Bronchial epithelial cell (primary cell): ENCODE measurements at regions not wholly inside any gene's neighbourhood (a gene's known extent, or its start where the extent isn't known, plus 50 kb on each side); places are given as distances from the start of the nearest gene placed in this dataset.
A peak's percentile ranks its signal among the peaks of the same experiment; 100 is the strongest.

Experiments used
- DNase-seq: peaks from one replicate; pipeline ENCODE4 v3.0.0-alpha.2; 2010; ENCODE audit warnings: low read depth
- FAIRE-seq: peaks from 2 replicates; lab custom pipeline; 2011; peaks lifted over from hg19 to GRCh38; lab: Jason Lieb, UNC
- H3K27me3 ChIP-seq: 2 replicates; pipeline ENCODE4 v1.5.1; 2011; ENCODE audit warnings: low read length; ENCODE audit not compliant: control insufficient read depth, insufficient read depth
- H3K36me3 ChIP-seq: 2 replicates; pipeline ENCODE4 v1.5.1; 2011; ENCODE audit warnings: low read length; ENCODE audit not compliant: control insufficient read depth, insufficient read depth
- H3K4me3 ChIP-seq: 2 replicates; pipeline ENCODE4 v1.5.1; 2011; ENCODE audit warnings: mild to moderate bottlenecking, low read depth, low read length, control low read depth
- TF ChIP-seq, protein P1 (sequence below): IDR thresholded peaks from 2 replicates; pipeline ENCODE4 v1.5.1; 2011; ENCODE audit warnings: mild to moderate bottlenecking, moderate library complexity, low read length, control low read depth, inconsistent platforms; ENCODE audit not compliant: insufficient read depth, severe bottlenecking

DNA sequence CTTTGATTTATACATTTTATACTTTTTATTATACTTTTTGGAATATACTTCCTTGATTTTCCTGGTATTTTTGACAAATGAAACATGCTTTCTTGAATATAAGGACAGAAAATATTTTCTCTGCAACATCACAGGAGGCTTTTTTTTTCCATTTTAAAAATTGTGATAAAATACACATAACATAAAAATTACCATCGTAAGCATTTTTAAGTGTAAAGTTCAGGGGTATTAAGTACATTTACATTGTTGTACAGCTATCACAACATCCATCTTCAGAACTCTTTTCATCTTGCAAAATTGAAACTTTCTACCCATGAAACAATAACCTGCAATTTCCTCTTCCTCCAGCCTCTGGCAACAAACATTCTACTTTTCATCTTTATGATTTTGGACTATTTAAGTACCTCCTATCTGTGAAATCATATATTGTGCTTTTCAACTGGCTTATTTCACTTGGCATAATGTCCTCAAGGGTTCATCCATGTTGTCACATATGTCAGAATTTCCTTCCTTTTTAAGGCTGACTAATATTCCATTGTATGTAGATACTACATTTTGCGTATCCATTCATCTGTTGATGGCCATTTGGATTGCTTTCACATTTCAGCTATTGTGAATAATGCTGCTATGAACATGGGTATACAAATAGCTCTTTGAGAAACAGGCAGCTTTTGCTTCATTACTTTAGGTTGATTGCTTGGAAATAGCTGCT is 412.6 kb downstream of the RAPGEF2 start:
- FAIRE-seq, result no peak

DNA sequence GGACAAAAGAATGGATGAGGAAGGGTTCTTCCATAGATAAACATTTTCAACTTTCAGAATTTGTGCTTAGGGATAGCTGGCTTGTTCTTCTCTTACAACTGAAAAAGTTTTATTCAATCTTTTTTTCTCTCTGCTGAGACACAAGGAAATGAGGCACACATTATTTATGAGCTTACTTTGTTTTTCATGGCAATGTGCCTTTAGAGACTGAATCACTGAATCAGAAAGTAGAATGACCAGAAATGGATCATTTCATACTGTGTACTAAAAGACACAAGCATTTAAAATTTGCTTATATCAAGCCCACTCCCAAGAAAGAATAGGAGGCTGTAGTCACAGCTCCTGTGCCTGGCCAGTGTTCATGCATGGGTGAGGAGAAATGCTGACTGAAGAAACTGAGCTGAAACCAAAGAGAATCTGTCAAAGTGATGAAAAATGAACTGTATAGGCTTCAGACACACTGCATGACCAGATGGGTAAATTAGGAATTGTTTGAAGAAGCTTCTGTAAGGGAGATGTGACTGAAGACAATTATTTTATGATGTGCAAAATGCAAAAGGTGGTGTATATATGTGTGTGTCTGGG is 413.8 kb downstream of the RAPGEF2 start:
- Histone ChIP-seq H3K27me3 (no peaks in the 10 kb centered on the region), H3K36me3 (no peaks in the 10 kb centered on the region), H3K4me3 (no peak overlapping the region)
- DNase-seq, result no peak
- FAIRE-seq, result no peak
- TF ChIP-seq, protein P1, sequence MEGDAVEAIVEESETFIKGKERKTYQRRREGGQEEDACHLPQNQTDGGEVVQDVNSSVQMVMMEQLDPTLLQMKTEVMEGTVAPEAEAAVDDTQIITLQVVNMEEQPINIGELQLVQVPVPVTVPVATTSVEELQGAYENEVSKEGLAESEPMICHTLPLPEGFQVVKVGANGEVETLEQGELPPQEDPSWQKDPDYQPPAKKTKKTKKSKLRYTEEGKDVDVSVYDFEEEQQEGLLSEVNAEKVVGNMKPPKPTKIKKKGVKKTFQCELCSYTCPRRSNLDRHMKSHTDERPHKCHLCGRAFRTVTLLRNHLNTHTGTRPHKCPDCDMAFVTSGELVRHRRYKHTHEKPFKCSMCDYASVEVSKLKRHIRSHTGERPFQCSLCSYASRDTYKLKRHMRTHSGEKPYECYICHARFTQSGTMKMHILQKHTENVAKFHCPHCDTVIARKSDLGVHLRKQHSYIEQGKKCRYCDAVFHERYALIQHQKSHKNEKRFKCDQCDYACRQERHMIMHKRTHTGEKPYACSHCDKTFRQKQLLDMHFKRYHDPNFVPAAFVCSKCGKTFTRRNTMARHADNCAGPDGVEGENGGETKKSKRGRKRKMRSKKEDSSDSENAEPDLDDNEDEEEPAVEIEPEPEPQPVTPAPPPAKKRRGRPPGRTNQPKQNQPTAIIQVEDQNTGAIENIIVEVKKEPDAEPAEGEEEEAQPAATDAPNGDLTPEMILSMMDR, result no peak

More for the DNA sequence above, 412.6 kb downstream of the RAPGEF2 start:
- TF ChIP-seq, protein P1, result no peak
- Histone ChIP-seq H3K36me3 (no peaks in the 10 kb centered on the region), H3K27me3 (no peaks in the 10 kb centered on the region), H3K4me3 (no peak overlapping the region)
- no peak for DNase-seq

DNA sequence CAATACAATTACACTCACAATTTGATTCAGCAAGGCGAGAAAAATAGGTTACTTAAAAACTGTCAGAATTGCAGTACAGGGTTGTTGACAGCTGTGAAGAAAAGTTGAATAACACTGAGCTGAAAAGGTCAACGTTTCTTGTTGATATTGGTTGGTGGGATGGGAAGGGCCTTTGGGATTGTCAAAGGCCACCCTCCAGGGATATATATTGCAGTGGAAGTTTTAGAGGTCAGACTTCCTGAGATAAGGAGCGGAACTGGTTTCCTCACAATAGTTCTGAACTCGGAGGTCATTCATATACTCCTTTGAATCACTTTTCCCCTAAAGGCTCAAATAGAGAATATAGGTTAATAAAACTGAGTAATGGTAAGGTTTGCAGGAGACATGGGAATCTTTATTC is 417.2 kb downstream of the RAPGEF2 start:
- DNase-seq, result no peak
- no peak for FAIRE-seq
- no peaks in the 10 kb centered on the region for H3K36me3 ChIP-seq
- TF ChIP-seq, protein P1, result no peak
- no peak overlapping the region for H3K4me3 ChIP-seq
- no peaks in the 10 kb centered on the region for H3K27me3 ChIP-seq

DNA sequence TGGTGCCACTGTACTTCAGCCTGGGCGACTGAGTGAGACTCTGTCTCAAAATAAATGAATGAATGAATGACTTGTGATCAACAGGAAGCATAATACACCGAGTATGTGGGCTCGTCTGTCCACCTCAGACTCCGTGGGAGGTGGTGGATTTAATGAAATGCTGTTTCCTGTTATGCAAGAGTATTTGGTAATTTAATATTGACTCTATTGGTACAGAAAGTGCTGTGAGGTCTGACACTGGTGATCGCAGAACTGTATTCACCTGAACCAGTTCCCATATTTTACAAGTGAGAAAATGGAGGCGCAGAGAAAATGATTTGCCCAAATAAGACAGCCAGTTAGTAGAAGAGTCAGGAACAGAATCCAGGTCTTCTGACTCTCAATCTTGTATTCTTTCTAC is 423.3 kb downstream of the RAPGEF2 start:
- Histone ChIP-seq H3K4me3 (no peak overlapping the region), H3K27me3 (no peaks in the 10 kb centered on the region), H3K36me3 (no peaks in the 10 kb centered on the region)
- TF ChIP-seq, protein P1, result no peak
- DNase-seq (peak; percentile 20), FAIRE-seq (no peak)

DNA sequence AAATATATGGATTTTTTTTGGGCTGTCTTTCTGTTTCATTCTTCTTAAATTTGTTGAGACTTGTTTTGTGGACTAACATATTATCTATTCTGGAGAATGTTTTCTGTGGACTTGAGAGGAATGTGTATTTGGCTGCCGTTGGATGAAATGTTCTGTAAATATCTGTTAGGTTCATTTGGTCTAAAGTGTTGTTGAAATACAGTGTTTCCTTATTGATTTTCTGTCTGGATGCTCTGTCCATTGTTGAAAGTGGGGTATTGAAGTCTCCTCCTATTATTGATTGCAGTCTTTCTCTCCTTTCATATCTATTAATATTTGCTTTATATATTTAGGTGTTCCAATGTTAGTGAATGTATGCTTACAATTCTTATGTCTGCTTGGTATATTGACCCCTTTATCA is 431.8 kb downstream of the RAPGEF2 start:
- TF ChIP-seq, protein P1, result no peak
- no peak for DNase-seq
- no peak for FAIRE-seq
- no peaks in the 10 kb centered on the region for H3K27me3 ChIP-seq
- no peaks in the 10 kb centered on the region for H3K36me3 ChIP-seq
- no peak overlapping the region for H3K4me3 ChIP-seq

DNA sequence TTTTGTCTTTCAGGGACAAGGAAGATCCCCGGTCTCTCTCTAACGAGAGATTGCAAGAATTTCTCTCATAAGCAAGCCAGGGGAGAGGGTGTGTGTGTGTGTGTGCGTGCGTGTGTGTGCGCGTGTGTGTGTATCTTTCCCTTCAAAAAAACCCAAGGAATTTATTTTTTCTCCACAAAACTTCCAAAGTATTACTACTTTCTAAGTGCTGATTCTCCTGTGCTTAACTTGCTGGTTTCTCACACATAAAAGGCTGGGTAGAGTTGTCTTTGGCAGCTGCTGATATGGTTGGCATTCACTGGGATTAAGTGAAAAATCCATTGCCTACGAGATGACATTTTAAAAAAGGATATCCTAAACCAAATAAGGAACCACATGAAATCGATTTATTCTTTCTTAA is 435.7 kb downstream of the RAPGEF2 start:
- H3K4me3 ChIP-seq, result no peak overlapping the region
- no peak for FAIRE-seq
- no peaks in the 10 kb centered on the region for H3K36me3 ChIP-seq
- H3K27me3 ChIP-seq, result no peaks in the 10 kb centered on the region
- no peak for DNase-seq
- TF ChIP-seq, protein P1, result no peak
